HG03139 (cell line): ENCODE measurements at regions not wholly inside any gene's neighbourhood (a gene's known extent, or its start where the extent isn't known, plus 50 kb on each side); places are given as distances from the start of the nearest gene placed in this dataset.

Experiments
- ATAC-seq: cut with Tn5 transposase; IDR thresholded peaks from one replicate; pipeline ENCODE4 v1.9.1; 2021; ENCODE audit not compliant: unreplicated experiment

DNA sequence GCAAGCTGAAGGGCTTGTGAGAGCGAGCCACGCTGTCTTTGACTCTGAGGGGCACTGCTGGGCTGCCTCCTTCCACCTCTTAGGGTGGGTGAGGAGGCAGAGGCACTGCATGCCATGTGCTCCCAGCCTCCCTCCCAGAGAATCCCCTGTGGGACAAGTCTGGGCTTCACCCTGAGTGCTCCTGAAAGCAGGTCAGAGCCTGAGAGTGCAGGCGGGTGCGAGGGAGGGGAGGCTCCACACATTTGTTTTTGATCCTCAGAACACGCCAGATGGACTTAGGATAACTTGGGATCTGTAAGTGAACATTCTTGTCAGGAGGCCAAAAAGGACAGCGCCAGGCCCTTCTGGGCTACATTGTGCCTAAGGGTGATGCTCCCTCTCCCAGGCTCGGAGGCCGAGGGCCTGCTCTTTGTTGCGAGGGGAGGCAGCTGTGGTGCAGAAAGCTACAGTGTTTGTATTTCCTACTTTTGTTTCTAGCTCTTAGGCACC, 155.4 kb downstream of the TMX1 start:
- no peak for ATAC-seq

DNA sequence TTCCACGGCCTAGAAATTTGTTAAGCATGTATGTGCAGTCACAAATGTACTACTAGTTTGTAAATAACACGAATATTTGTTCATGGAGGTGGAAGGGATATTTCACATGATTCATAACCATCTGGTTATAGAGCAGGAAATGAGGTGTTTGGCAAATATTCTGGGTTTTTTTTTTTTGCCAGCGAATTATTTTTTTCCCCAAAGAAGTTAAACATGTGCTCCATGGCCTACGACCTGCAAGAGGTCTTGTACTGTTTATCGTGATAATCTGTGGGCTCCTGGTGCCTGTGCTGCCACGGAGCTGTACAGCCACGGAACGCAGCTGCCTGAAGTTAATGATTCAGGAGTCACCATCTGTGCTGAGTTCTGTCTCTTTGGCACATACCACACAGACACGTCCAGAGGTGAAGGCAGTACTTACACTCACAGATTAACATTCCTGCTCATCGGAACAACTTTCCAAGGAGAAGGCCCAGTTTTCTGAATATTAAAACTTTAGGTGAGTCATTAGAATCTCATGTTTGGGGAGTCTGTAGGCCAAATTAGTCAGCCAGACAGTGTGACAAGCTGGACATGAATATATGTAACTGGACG, 156.3 kb downstream of the TMX1 start:
- ATAC-seq = no peak

DNA sequence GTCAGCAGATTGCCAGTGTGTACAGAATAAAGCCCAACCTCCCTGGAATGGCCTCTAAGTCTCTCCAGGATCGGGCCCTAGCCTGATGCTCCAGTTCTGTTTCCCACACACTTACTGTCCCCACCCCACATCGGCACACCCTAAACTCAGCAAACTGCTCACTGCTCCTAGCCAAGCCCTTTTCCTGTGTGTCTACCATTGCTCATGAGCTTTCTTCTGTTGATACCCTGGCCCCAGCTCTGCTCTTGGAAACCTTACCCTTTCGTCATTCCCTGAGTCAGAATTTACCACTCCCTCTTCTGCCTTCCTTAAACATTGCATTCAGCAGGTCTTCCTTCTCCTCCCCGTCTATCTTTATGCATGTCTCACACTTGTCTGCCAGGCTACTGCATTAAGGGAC, 158.9 kb downstream of the TMX1 start:
- no peak for ATAC-seq

DNA sequence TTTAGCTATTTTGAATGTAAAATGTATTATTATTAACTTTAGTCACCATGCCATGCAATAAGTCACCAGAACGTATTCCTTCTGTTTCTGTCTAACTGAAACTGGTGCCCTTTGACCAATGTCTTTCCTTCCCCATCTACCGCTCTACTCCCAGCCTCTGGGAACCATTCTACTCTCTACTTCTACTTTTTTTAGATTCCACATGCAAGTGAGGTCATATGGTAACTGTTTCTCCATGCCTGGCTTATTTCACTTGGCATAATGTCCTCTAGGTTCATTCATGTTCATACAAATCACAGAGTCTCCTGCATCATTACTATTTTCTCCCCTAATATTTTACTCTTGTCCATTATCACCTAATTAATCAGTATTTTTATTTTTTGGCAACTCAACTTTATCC, 160.1 kb downstream of the TMX1 start:
- no peak for ATAC-seq

DNA sequence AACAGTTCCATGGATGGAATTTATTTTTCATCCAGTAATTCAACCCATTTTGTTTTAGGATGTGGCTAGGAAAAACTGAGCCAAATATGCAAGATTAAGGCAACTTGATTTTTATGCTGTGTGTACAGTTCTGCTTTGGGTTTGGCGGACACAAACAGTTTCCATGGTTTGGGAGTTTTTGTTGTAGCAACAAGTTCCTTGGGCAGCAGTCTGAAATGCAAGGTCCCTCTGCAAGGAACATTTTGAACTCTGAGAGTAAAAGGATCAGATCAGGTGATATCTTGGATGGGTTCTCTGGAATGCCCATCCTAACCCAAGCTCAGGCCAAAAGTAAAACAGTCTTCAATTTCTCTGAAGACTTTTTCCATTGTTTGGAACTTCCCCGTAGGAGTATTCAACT, 161.2 kb downstream of the TMX1 start:
- ATAC-seq = no peak

DNA sequence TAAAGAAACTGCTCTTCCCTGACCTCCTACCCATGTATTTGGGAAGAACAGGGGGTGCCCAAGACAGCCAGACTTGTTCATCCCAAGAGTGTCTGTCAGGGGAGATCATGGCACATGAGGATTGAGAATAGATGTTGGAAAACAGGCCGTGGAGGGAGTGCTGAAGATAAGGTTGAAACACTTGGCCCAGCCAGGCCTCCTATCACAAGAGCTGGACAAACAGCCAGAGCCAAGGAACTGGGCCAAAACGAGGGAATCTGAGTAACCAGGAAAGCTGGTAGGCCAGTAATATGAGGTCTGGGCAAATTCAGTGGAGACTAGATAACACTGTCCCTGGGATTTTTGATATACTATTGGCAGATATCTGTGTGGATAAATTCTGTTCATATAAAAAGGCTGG, 161.7 kb downstream of the TMX1 start:
- no peak for ATAC-seq

DNA sequence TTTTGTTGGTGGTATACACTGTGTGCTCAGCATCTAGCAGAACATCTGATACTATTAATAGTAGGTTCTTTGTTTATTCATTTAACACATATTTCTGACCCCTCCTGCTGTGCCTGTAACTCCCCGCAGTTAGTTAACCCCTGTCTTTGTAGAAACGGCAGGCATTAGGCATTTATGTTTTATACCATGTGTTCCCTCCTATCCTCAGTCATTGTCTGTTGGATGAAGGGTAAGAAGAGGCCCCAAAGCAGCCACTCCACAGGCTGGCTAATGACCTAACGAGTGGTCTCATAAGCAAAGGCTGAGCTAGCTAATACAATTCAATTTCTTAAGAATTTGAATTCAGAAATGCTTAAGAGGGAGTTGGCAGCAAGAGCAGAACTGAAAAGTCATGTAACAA, 170.8 kb downstream of the TMX1 start:
- ATAC-seq = no peak

DNA sequence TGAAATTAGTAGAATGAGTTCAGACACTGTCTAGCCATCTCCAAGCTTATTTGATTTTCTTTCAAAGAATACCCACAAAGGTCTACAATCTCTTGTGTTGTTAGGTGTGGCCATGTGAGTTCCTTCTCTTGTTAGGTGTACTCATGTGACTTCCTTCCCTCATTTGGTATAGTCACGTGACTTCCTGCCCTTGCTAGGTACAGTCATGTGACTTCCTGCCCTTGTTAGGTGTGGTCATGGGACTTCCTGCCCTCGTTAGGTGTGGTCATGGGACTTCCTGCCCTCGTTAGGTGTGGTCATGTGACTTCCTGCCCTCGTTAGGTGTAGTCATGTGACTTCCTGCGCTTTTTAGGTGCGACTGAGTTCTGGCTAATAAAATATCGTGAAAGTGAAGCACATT, 179.6 kb downstream of the TMX1 start:
- no peak for ATAC-seq

DNA sequence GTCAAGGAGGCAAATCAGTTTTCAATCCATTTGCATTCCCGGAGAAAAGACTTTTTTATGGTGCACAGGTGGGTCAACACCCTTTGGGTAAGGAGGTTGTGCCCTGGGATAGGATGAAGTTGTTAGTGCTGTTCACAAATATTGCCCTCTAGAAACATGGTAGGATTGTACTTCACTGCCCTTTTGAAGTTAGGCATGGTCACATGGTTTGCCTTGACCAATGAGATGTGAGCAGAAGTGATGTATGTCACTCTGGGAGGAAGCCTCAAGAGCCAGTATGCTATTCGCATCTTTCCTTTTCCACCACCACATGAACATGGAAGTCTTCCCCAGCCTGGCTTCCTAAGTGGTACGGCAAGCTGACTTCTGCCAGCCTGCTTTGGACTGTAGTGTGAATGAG, 182.7 kb downstream of the TMX1 start:
- ATAC-seq = no peak

DNA sequence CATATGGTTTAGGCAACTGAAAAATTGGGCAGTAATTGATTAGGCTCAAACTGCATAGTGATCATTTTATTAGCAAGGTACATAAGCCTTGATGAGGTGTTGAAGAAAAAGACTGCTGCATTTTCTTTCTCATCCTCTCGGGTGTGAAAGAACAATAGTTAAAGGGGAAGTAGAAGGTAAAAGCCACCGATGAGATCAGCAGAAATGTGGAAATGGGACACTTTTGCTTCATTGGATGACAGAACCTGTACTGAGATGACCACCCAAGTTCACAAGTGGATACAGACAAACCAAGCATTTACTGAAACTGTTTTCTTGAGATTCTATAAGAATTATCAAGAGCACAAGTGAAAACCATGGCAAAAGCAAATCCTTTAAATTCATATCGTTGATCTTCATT, 184.0 kb downstream of the TMX1 start:
- ATAC-seq = no peak

DNA sequence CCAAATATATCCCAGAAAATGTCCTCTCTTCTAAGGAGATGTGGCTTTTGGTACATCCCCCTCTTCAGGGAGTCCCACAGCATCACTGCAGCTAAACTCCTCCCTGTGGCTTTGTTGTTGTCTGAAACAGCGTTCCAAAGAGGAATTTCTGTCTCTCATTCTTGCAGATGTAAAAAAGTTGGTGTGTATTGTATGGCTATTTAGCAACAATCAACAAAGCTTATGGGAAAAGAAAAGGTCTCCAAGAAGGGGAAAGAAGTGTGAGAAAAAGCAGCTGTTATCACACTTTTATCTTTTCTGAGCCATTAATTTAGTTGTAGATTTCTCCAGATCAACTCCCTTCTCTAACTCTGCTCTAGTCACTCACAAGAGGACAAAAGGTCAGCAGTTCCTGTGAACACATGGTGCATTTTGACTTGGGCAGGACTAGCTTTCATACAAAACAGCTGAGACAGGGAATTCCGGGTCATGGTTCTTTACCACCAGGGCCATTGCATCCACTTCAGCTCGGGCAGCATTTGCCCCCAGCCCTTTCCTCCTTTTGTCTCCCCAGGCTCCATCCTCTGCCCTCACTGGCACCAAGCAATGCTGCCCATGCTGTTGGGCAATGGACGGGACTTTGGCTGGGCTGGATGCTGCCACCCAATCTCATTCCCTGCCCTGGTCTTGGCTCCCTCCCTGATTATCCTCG, 184.7 kb downstream of the TMX1 start:
- ATAC-seq = no peak

DNA sequence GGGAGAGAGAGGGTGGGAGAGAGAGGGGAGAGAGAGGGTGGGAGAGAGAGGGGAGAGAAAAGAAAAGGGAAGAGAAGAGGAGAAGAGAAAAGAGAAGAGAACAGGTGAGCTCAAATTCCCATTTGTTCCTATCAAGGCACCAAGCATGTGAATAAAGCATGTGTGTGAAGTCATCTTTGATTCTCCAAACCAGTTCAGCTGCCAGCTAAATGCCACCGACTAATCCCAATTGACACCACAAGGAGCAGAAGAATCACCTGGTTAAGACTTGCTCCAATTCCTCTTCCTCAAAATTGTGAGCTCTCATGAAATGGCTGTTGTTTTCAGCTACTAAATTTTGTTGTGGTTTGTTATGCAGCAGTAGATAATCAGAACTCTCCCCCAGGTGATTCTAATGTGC, 188.9 kb downstream of the TMX1 start:
- no peak for ATAC-seq

DNA sequence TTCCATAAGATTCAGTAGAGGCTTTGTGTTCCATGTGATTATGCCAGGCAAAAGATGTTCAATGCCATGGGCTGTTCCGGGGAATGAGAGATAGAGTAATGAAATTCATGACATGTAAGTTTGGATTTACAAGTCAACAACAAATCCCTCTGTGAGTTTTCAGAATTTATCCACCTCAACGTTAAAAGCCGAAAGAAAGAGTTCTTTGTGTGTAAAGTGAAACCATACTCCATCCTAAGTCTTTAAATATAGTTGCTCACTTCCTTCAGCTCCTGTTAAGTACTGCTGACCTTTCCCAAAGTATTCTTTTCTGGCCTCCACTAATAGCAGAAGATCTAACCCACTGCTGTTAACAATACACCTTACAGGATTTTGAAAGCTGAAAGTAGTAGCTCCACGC, 190.0 kb downstream of the TMX1 start:
- no peak for ATAC-seq

DNA sequence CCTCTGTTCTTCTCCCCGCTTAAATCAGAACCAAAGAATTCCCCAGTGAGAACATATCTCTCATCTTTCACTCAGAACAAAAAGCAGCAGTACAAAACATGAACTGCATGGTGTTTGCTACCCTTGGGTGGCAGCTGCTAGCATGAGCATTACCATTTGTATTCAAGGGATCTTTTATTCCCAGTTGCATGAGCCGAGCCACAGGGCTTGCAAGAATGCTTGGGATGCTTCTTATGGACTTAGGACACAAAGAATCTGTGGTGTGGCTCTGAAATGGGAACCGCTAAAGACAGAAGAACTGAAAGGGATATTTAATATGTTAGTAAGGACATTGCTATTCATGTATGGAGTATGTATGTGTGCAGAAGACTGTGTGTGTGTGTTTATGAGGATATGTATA, 190.6 kb downstream of the TMX1 start:
- ATAC-seq = no peak

DNA sequence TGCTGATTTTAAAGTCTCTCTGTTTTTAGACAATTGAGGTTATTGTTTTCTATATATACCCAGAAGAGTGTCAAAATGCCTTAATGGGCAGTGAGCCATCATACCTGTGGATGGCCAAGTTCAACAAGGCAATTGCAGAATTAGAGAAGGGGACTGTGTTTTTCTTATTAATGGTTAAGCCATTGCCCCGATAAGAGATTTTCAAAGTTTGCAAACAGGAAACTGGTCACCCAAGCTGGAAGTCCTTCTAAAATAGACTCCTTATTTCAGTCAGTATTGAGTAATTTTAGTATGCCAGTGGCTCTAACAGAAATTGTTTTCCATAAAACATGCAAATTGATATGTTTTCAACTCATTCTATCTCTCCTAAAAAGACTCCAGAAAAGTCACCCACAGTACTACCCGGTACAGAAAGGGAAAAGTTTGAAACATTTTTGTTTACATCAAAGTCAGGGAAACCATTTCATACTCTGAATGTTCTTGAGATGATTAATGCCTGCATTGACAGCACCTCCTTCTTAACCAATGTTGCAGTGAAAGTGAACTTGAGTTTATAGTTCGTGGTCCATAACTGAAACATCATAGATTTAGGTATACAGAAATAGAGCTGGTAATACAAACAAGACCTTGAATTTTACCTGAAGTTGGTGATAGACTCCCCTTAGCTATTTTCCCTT, 191.1 kb downstream of the TMX1 start:
- peak; percentile 50 for ATAC-seq

DNA sequence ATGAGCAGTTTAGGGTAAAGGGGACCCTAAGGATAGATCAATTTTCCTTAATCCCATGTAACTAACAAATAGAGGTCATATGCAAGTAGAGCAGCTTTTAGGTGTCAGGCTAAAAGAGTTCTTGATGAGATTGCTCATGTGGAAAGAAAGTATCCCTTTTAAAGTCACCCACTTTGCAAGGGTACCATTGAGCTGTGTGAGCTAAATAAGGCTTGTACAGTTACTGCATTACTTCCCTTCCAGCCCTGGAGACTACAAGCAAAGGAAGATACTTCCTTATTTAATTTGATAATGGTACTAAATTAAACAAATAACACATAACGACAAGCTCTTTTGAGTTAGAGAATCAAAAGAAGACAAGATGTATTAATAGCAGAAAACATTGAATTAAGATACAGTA, 191.7 kb downstream of the TMX1 start:
- no peak for ATAC-seq

DNA sequence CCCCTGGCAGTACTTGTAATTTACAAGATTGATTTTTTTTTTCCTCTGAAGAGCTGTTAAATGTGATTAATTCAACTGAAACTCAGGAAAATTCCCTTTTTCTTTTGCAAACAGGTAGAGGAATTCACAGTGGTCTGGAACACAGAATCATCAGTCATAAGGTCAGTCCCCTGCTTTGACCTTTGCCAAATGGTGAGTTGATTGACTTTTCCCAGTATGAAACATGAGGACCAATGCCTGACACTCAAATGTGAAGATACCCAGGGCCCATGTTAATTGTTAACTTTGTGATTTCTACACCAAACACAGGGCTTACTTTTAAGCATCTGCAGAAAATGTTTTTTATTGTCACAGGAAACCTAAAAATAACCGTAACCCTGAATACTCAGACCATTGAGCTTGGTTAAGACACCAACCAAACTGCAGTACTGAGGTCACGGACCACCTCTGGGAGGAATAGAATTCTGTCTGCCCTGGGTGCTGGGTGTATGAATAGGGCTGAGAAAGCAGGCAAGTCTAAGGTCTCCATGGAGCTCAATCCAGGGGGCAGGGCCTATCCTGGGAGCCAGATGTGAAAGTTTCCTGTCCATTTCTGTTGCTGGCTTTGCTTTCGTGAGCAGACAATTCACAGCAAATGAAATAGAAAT, 192.4 kb downstream of the TMX1 start:
- ATAC-seq = peak; percentile 44

DNA sequence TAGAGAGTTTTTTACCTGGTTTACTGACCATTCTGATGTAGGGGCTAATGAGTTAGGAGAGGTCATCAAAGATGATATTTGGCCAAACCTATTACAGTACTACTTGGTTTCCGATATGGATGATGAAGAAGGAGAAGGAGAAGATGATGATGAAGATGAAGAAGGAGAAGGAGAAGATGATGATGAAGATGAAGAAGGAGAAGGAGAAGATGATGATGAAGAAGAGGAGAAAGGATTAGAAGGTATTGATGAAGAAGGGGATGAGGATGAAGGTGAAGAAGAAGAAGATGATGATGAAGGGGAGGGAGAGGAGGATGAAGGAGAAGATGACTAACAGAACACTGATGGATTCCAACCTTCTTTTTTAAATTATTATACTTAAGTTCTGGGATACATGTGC, 196.6 kb downstream of the TMX1 start:
- ATAC-seq = no peak

DNA sequence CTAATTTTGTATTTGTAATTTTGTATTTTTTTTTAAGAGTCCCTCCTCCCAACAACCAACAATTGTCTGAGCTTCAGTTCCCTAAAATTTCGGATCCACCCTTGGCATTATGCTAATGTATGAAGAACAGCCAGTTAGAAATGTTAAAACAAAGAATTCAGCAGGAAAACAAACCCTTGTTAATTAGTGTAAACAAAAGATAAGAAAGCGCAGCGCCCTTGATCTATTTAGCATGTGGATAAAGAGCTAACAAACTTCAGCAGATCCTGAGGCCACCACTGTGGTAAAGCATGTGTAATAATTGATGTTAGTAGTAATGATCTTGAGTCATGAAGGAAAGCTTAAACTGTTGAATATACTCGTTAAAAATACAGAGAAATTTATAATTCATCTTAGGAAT, 199.8 kb downstream of the TMX1 start:
- ATAC-seq = no peak

DNA sequence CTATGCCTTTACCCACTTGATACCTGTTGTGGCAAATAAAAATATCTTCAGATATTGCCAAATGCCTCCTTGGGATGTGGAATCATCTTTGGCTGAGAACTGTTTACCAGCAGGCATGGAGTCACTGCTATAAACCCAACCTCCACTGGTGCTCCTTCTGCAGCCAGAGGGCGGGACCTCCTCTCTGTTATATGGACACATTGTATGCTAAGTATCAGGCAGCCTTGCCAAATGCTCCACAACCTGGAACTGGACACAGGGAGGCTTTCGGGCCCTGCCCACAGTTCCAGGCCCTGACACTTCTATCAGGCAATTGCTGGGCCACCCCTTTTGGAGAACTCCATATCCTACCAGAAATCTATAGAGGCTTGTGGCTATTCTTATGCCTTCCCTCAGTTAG, 201.0 kb downstream of the TMX1 start:
- ATAC-seq = no peak

DNA sequence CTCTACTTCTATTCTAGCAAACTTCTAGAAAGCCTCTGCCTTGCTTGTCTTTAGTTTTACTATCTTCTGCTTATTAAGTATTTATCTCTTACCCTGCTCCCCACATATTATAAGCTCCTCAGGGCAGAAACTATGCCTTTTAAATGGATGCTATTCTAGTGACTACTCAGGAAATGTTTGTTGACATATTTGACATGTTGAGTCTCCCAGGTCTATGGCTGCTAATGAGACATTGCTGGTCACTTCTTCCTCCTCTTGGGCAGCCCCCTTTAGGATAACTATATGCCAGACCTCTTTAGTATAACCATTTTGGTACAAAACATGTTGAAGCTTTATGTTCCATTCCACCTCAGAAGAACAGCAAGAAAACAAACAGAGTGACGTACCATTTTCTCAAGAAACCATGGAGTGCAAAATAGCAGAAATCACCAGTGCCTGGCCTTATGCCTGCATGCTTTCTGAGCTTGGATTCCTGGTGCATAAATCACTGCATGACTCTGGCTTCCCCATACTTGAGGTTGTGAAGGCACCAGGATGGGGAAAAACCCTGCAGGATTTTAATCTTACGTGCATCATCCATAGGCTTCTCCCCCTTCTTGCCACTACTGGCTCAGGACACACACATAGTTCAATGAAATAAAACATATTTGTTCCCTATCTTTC, 202.6 kb downstream of the TMX1 start:
- ATAC-seq = no peak
